ENCODE measurements at regions not wholly inside any gene's neighbourhood (a gene's known extent, or its start where the extent isn't known, plus 50 kb on each side); places are given as distances from the start of the nearest gene placed in this dataset.

GRCh38 chr3:159057621-159058020, 255.8 kb downstream of the MFSD1 start:
- TF ChIP-seq POLR2AphosphoS5 (IDR thresholded peaks at IDR 0.05; ENCODE audit: low read depth, low read length) (no peak), POLR2A (IDR thresholded peaks at IDR 0.05; ENCODE audit: low read depth, low read length) (no peak)

Measured in GM12892 (cell line).